Gastroesophageal sphincter (tissue), 4 donors: ENCODE measurements at regions not wholly inside any gene's neighbourhood (a gene's known extent, or its start where the extent isn't known, plus 50 kb on each side); places are given as distances from the start of the nearest gene placed in this dataset.

ENCODE experiments used
- ATAC-seq: fragments of 150-250 bp; one replicate; pipeline ENCODE4 v1.9.1; 2016; ENCODE audit warnings: mild to moderate bottlenecking, moderate library complexity
- H3K27ac ChIP-seq, 4 donors: fragments of 200-600 bp; sonication (generic) in 3 of 4; 1 replicate in 3 of 4; 2 replicates in 1 of 4; pipeline ENCODE4 v1.5.1; 2016 to 2019
- H3K27me3 ChIP-seq: fragments of 200-600 bp; sonication (generic); one replicate; pipeline ENCODE4 v1.5.1; 2019
- H3K36me3 ChIP-seq, 2 donors: fragments of 200-600 bp; sonication (generic); one replicate each; pipeline ENCODE4 v1.5.1; 2019; ENCODE audit warnings: control low read depth in 1 of 2
- H3K4me1 ChIP-seq, 3 donors: fragments of 200-600 bp; sonication (generic); 1 replicate in 2 of 3; 2 replicates in 1 of 3; pipeline ENCODE4 v1.5.1; 2016 to 2019; ENCODE audit warnings: control low read depth in 2 of 3
- H3K4me3 ChIP-seq, 2 donors: fragments of 200-600 bp; sonication (generic); one replicate each; pipeline ENCODE4 v1.5.1; 2019; ENCODE audit warnings: mild to moderate bottlenecking in 1 of 2, moderate library complexity in 1 of 2
- H3K9me3 ChIP-seq, 3 donors: fragments of 200-600 bp; sonication (generic); one replicate each; pipeline ENCODE4 v1.5.1; 2017 to 2019; ENCODE audit warnings: control low read depth in 2 of 3
- CTCF ChIP-seq, 4 experiments: fragments of 200-600 bp in 2 of 4; fragments of 450-650 bp in 2 of 4; sonication (generic) in 1 of 4; IDR thresholded peaks; one replicate each; pipeline ENCODE4 v1.5.1; 2017 to 2019; ENCODE audit warnings: antibody characterized with exemption in 4 of 4, mild to moderate bottlenecking in 2 of 4, moderate library complexity in 2 of 4
- EP300 ChIP-seq: sonication (generic); formaldehyde crosslinking; IDR thresholded peaks from one replicate; pipeline ENCODE4 v1.6.1; 2017; ENCODE audit warnings: antibody characterized with exemption, mild to moderate bottlenecking
- POLR2A ChIP-seq, 2 donors: fragments of 450-650 bp; IDR thresholded peaks; one replicate each; pipeline ENCODE4 v1.6.1; 2017; ENCODE audit warnings: antibody characterized with exemption in 2 of 2, mild to moderate bottlenecking in 2 of 2, moderate library complexity in 1 of 2
- POLR2AphosphoS5 ChIP-seq: sonication (generic); formaldehyde crosslinking; IDR thresholded peaks from one replicate; pipeline ENCODE4 v1.6.1; 2017; ENCODE audit warnings: antibody characterized with exemption
- WGBS, 2 donors: methylation state at CpG; one replicate each; pipeline ENCODE4 v1.1.5; 2018; ENCODE audit warnings: low coverage in 1 of 2; 5-methylcytosine and 5-hydroxymethylcytosine counted together

GRCh38 chr4:12324965-12325364 lies 896.3 kb upstream of the HS3ST1 start:
- TF ChIP-seq EP300 (no peak), POLR2A (IDR thresholded peaks at IDR 0.05) (no peak), CTCF (IDR thresholded peaks at IDR 0.05) (no peak), POLR2AphosphoS5 (no peak)
- Histone ChIP-seq H3K9me3 (no peaks in the 10 kb centered on the region), H3K36me3 (no peaks in the 10 kb centered on the region), H3K4me3 (no peak overlapping the region), H3K27ac (no peak overlapping the region), H3K27me3 (no peaks in the 10 kb centered on the region), H3K4me1 (no peaks in the 10 kb centered on the region)
- ATAC-seq, result no peak
- WGBS, 2 donors, result 33 to 57% methylated on average over 1 of the region's 1 CpG

GRCh38 chr4:12319765-12320164 lies 891.1 kb upstream of the HS3ST1 start:
- TF ChIP-seq POLR2AphosphoS5, result no peak
- TF ChIP-seq POLR2A (IDR thresholded peaks at IDR 0.05), result no peak
- TF ChIP-seq CTCF (IDR thresholded peaks at IDR 0.05), result no peak
- no peak for TF ChIP-seq EP300
- Histone ChIP-seq H3K27ac (no peak overlapping the region), H3K4me3 (no peak overlapping the region), H3K9me3 (no peaks in the 10 kb centered on the region), H3K36me3 (no peaks in the 10 kb centered on the region), H3K4me1 (no peaks in the 10 kb centered on the region), H3K27me3 (no peaks in the 10 kb centered on the region)
- no peak for ATAC-seq
- WGBS, 2 donors, result 55 to 70% methylated on average over 4 of the region's 4 CpGs

- WGBS, 2 donors, result 53 to 63% methylated on average over 3 of the region's 3 CpGs
Observed at GRCh38 chr4:12304905-12305304, 876.2 kb upstream of the HS3ST1 start.

GRCh38 chr4:12296366-12296765 lies 867.7 kb upstream of the HS3ST1 start:
- 14 to 82% methylated on average over 1 of the region's 1 CpG for WGBS, 2 donors
- Histone ChIP-seq H3K4me3 (no peak overlapping the region), H3K36me3 (no peaks in the 10 kb centered on the region), H3K9me3 (no peaks in the 10 kb centered on the region), H3K4me1 (no peaks in the 10 kb centered on the region), H3K27me3 (no peaks in the 10 kb centered on the region), H3K27ac (no peak overlapping the region)
- no peak for ATAC-seq
- no peak for TF ChIP-seq POLR2A (IDR thresholded peaks at IDR 0.05)
- TF ChIP-seq EP300, result no peak
- no peak for TF ChIP-seq CTCF (IDR thresholded peaks at IDR 0.05)
- no peak for TF ChIP-seq POLR2AphosphoS5

More at GRCh38 chr4:12304905-12305304, 876.2 kb upstream of the HS3ST1 start:
- H3K4me3 ChIP-seq, result no peak overlapping the region
- no peak for TF ChIP-seq POLR2AphosphoS5
- no peak for TF ChIP-seq EP300
- no peak for TF ChIP-seq CTCF (IDR thresholded peaks at IDR 0.05)
- no peak for TF ChIP-seq POLR2A (IDR thresholded peaks at IDR 0.05)
- H3K4me1 ChIP-seq, result no peaks in the 10 kb centered on the region
- H3K36me3 ChIP-seq, result no peaks in the 10 kb centered on the region
- no peak overlapping the region for H3K27ac ChIP-seq
- H3K27me3 ChIP-seq, result no peaks in the 10 kb centered on the region
- no peak for ATAC-seq
- H3K9me3 ChIP-seq, result no peaks in the 10 kb centered on the region

- Histone ChIP-seq H3K9me3 (no peaks in the 10 kb centered on the region), H3K27me3 (no peaks in the 10 kb centered on the region), H3K4me3 (no peak overlapping the region), H3K36me3 (no peaks in the 10 kb centered on the region), H3K4me1 (no peaks in the 10 kb centered on the region), H3K27ac (no peak overlapping the region)
- TF ChIP-seq CTCF (IDR thresholded peaks at IDR 0.05) (no peak), EP300 (no peak), POLR2AphosphoS5 (no peak), POLR2A (IDR thresholded peaks at IDR 0.05) (no peak)
- ATAC-seq, result no peak
- WGBS, 2 donors, result 100% methylated on average over 1 of the region's 1 CpG
Observed at GRCh38 chr4:12293906-12294525, 865.3 kb upstream of the HS3ST1 start.
